Activated naive CD8-positive, alpha-beta T cell treated with anti-CD3 and anti-CD28 coated beads for 36 hours (primary cell): ENCODE measurements at regions not wholly inside any gene's neighbourhood (a gene's known extent, or its start where the extent isn't known, plus 50 kb on each side); places are given as distances from the start of the nearest gene placed in this dataset.
"Not testable (repeated sequence)": the region's sequence is repeated elsewhere in the genome, so short reads cannot be mapped to it uniquely, and the experiment has no call there.

Experiments
- DNase-seq: peaks from one replicate; pipeline ENCODE4 v3.0.0; 2021
- H3K27ac Mint-ChIP-seq: one replicate; pipeline ENCODE4 v1.8.0; 2022; ENCODE audit warnings: mild to moderate bottlenecking, moderate library complexity, mixed read lengths
- H3K27me3 Mint-ChIP-seq: one replicate; pipeline ENCODE4 v1.8.0; 2022; ENCODE audit warnings: mild to moderate bottlenecking, mixed read lengths
- H3K36me3 Mint-ChIP-seq: one replicate; pipeline ENCODE4 v1.8.0; 2021; ENCODE audit warnings: mild to moderate bottlenecking, mixed read lengths
- H3K4me1 Mint-ChIP-seq: one replicate; pipeline ENCODE4 v1.8.0; 2021; ENCODE audit warnings: mixed read lengths
- H3K4me3 Mint-ChIP-seq: one replicate; pipeline ENCODE4 v1.8.0; 2022; ENCODE audit warnings: mild to moderate bottlenecking, moderate library complexity, mixed read lengths
- H3K9me3 Mint-ChIP-seq: one replicate; pipeline ENCODE4 v1.8.0; 2022; ENCODE audit warnings: mixed read lengths

GRCh38 chr11:70585236-70585545 is 186.9 kb downstream of the CTTN start:
- H3K27ac Mint-ChIP-seq: no peak overlapping the region
- H3K9me3 Mint-ChIP-seq: peaks cover 2% of the 10 kb centered on the region
- peaks cover 36% of the 10 kb centered on the region for H3K27me3 Mint-ChIP-seq
- H3K4me1 Mint-ChIP-seq: peaks cover 6% of the 10 kb centered on the region
- H3K4me3 Mint-ChIP-seq: no peak overlapping the region
- no peak for DNase-seq
- no peaks in the 10 kb centered on the region for H3K36me3 Mint-ChIP-seq

- Mint-ChIP-seq H3K36me3 (no peaks in the 10 kb centered on the region), H3K27ac (no peak overlapping the region), H3K27me3 (peaks cover 42% of the 10 kb centered on the region), H3K9me3 (peaks cover 2% of the 10 kb centered on the region), H3K4me1 (peaks cover 13% of the 10 kb centered on the region), H3K4me3 (no peak overlapping the region)
- no peak for DNase-seq
Measured at GRCh38 chr11:70586261-70587074, 188.1 kb downstream of the CTTN start.

DNA sequence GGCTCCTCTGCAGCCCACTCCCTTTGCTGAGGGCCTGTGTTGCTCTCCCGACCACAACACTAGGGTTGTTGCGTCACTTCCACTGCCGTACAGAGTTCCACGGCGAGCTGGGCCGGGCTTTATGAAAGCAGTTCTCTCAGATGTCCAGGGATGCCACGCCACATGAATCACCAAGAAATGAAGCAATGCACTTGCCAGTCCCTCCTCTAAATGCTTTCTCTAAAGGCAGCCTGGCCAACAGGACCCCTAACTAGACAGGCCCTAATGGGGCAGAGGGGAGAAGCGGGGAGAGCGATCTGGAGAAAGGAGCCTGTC is 188.7 kb downstream of the CTTN start:
- no peak for DNase-seq
- H3K9me3 Mint-ChIP-seq: peaks cover 2% of the 10 kb centered on the region
- no peak overlapping the region for H3K4me3 Mint-ChIP-seq
- no peak overlapping the region for H3K27ac Mint-ChIP-seq
- peaks cover 42% of the 10 kb centered on the region for H3K27me3 Mint-ChIP-seq
- H3K36me3 Mint-ChIP-seq: no peaks in the 10 kb centered on the region
- peaks cover 13% of the 10 kb centered on the region for H3K4me1 Mint-ChIP-seq

GRCh38 chr11:70590356-70590991 is 192.1 kb downstream of the CTTN start:
- Mint-ChIP-seq H3K36me3 (no peaks in the 10 kb centered on the region), H3K27me3 (peaks cover 47% of the 10 kb centered on the region), H3K9me3 (peaks cover 2% of the 10 kb centered on the region), H3K4me1 (peaks cover 13% of the 10 kb centered on the region), H3K4me3 (no peak overlapping the region), H3K27ac (peak overlapping the region; percentile 25)
- peak; percentile 10 for DNase-seq

- H3K27me3 Mint-ChIP-seq: peaks cover 33% of the 10 kb centered on the region
Measured at GRCh38 chr11:70592641-70593165, 194.4 kb downstream of the CTTN start.

GRCh38 chr11:70593446-70593983 is 195.2 kb downstream of the CTTN start:
- Mint-ChIP-seq H3K27ac (no peak overlapping the region), H3K4me1 (peaks cover 13% of the 10 kb centered on the region), H3K4me3 (no peak overlapping the region), H3K9me3 (peaks cover 2% of the 10 kb centered on the region), H3K36me3 (no peaks in the 10 kb centered on the region), H3K27me3 (peaks cover 26% of the 10 kb centered on the region)
- DNase-seq: no peak

More at GRCh38 chr11:70592641-70593165, 194.4 kb downstream of the CTTN start:
- H3K27ac Mint-ChIP-seq: no peak overlapping the region
- peaks cover 2% of the 10 kb centered on the region for H3K9me3 Mint-ChIP-seq
- no peaks in the 10 kb centered on the region for H3K36me3 Mint-ChIP-seq
- no peak overlapping the region for H3K4me3 Mint-ChIP-seq
- DNase-seq: no peak
- H3K4me1 Mint-ChIP-seq: peaks cover 13% of the 10 kb centered on the region

GRCh38 chr11:70594031-70594430 is 195.7 kb downstream of the CTTN start:
- Mint-ChIP-seq H3K36me3 (no peaks in the 10 kb centered on the region), H3K27ac (no peak overlapping the region), H3K4me3 (no peak overlapping the region), H3K27me3 (peaks cover 23% of the 10 kb centered on the region), H3K9me3 (peaks cover 2% of the 10 kb centered on the region), H3K4me1 (peaks cover 13% of the 10 kb centered on the region)
- DNase-seq: no peak

DNA sequence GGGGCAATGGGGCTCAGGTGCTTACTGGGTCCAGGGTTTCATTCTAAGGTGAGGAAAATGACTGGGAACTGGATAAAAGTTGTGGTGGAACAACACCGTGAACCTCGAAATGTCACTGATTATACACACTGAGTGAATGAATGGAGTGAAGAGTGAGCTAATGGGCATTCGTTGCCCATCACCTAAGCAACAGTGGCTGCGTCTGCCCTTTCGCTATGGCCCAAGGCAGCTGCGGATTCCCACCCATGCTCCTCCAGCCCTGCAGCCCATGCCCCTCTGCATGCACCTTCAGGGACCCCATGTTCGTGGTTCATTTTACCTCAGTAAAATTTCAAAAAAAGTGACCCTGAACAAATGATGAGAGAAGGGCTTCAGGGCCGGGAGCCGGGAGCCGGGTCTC is 196.3 kb downstream of the CTTN start:
- H3K4me1 Mint-ChIP-seq: peaks cover 10% of the 10 kb centered on the region
- H3K36me3 Mint-ChIP-seq: no peaks in the 10 kb centered on the region
- peaks cover under 1% of the 10 kb centered on the region for H3K9me3 Mint-ChIP-seq
- H3K27me3 Mint-ChIP-seq: peaks cover 18% of the 10 kb centered on the region
- no peak overlapping the region for H3K27ac Mint-ChIP-seq
- DNase-seq: no peak
- H3K4me3 Mint-ChIP-seq: no peak overlapping the region

DNA sequence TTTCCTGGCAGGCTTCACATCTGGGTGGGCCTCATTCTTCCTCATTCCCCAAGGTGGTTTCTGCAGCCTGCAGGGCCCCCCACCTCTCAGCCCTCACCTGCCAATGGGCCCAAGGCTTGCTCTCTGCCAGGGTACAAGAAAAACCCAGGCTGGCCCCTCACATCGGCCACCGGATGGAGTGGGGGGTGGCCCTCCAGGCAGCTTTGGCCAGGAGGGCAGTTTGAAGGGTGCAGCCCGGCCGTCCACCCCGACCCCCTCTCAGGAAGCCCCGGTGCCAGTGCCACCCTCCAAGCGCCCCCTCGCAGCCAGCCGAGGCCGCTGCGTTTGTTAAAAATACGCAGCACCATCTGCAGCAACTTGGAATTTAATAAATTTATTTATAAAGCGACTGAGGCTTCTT is 196.7 kb downstream of the CTTN start:
- Mint-ChIP-seq H3K4me1 (peaks cover 8% of the 10 kb centered on the region), H3K36me3 (no peaks in the 10 kb centered on the region), H3K9me3 (no peaks in the 10 kb centered on the region), H3K27me3 (peaks cover 14% of the 10 kb centered on the region), H3K4me3 (no peak overlapping the region), H3K27ac (no peak overlapping the region)
- DNase-seq: no peak

DNA sequence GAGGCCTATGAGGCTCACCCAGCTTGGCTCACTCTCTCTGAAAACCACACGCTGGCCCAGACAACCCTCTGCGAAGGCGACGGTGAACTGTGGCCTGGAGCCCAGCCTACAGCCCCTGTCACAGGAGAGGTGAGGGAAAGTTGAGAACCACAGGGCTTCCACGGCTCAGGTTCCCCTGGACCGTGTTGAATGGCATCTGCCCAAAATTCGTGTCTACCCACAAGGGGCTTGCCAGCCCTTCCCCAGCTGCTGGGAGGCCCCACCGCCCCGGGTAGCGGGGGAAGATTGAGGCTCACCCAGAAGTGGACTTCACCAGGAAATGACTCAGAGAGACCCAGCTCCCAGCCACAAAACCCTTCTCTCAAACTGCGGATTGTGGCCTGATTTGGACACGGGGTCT is 197.1 kb downstream of the CTTN start:
- Mint-ChIP-seq H3K4me1 (peaks cover 4% of the 10 kb centered on the region), H3K27me3 (peaks cover 13% of the 10 kb centered on the region), H3K36me3 (no peaks in the 10 kb centered on the region), H3K9me3 (no peaks in the 10 kb centered on the region), H3K27ac (no peak overlapping the region), H3K4me3 (no peak overlapping the region)
- no peak for DNase-seq

- no peak for DNase-seq
- Mint-ChIP-seq H3K4me3 (no peak overlapping the region), H3K27ac (no peak overlapping the region), H3K36me3 (no peaks in the 10 kb centered on the region), H3K9me3 (no peaks in the 10 kb centered on the region), H3K4me1 (no peaks in the 10 kb centered on the region), H3K27me3 (peaks cover 7% of the 10 kb centered on the region)
Measured at GRCh38 chr11:70596091-70596490, 197.8 kb downstream of the CTTN start.

GRCh38 chr11:70597006-70597555 is 198.8 kb downstream of the CTTN start:
- Mint-ChIP-seq H3K4me3 (no peak overlapping the region), H3K27ac (no peak overlapping the region), H3K4me1 (no peaks in the 10 kb centered on the region), H3K36me3 (no peaks in the 10 kb centered on the region), H3K9me3 (no peaks in the 10 kb centered on the region), H3K27me3 (peaks cover 7% of the 10 kb centered on the region)
- no peak for DNase-seq

DNA sequence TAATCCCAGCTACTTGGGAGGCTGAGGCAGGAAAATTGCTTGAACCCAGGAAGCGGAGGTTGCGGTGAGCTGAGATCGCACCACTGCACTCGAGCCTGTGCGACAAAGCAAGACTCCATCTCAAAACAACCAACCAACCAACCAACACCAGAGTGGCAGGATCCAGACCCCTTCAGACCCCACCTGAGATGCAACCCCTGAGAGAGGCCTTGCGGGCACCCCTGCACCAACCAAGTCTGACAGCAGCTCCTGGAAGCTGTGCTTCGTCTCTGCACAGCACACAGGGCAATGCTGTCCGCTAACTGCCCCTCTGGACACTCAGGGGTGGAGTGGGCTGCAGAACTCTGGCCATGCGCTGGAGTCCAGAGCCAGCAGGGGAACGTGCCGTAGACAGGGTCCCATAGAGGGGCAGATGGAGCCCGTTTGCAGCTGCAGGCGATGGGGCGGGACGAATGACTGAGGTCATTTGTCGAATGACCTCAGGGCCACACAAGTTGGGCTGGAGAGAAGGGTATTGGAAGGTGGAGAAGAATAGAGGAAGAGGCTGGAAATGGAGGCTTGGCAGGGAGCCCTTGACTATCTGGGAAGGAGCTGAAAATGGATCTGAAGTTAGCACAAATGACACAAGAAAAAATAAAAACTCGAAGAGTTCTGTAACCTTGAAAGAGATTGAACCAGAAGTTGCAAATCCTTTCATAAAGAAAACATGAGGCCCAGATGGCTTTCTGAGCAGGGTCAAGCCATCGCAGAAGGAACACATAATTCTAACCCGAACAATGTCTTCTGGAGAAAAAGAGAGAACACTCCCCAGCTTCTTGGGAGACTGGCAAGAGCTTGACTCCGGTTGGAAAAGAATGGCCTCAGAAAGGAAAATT is 199.7 kb downstream of the CTTN start:
- DNase-seq: no peak
- Mint-ChIP-seq H3K9me3 (no peaks in the 10 kb centered on the region), H3K4me3 (no peak overlapping the region), H3K36me3 (no peaks in the 10 kb centered on the region), H3K27me3 (peaks cover 7% of the 10 kb centered on the region), H3K4me1 (no peaks in the 10 kb centered on the region), H3K27ac (no peak overlapping the region)

GRCh38 chr11:70600911-70601415 is 202.6 kb downstream of the CTTN start:
- not testable (repeated sequence) for H3K36me3 Mint-ChIP-seq, H3K27me3 Mint-ChIP-seq, H3K9me3 Mint-ChIP-seq, H3K27ac Mint-ChIP-seq, H3K4me3 Mint-ChIP-seq, DNase-seq, H3K4me1 Mint-ChIP-seq
